ENCODE measurements at regions not wholly inside any gene's neighbourhood (a gene's known extent, or its start where the extent isn't known, plus 50 kb on each side); places are given as distances from the start of the nearest gene placed in this dataset.

- intact Hi-C loops (cut with DNase I, micrococcal nuclease) = no loop called here
- TF ChIP-seq CTCF (IDR thresholded peaks at IDR 0.05) = no peak
Observed at GRCh38 chr2:83827618-83828017, 631.5 kb downstream of the SUCLG1 start.

GRCh38 chr2:83826577-83826976 is 632.5 kb downstream of the SUCLG1 start:
- ATAC-seq (ENCODE audit: poor library complexity) (no peak), DNase-seq (no peak)
- TF ChIP-seq CTCF (IDR thresholded peaks at IDR 0.05) = no peak
- POLR2A ChIA-PET = no interaction called here
- CTCF ChIA-PET = interaction anchor here (0.9 kb wide), 1 partner anchor 18 kb away, joined by 3 read pairs; no protein-coding TSS in a partner anchor
- Histone ChIP-seq H3K4me3 (ENCODE audit: low read length) (no peak overlapping the region), H3K4me1 (ENCODE audit: insufficient read depth, low read length) (no peaks in the 10 kb centered on the region), H3K27ac (ENCODE audit: low read depth in 1 of 2, low read length in 2 of 2) (no peak overlapping the region), H3K36me3 (ENCODE audit: insufficient read depth, low read length) (no peaks in the 10 kb centered on the region), H3K9me3 (ENCODE audit: control insufficient read depth in 1 of 2, insufficient read depth in 1 of 2, low read length in 2 of 2) (peaks cover 0 to 9% of the 10 kb centered on the region in 2 experiments), H3K27me3 (ENCODE audit: control insufficient read depth in 1 of 2, insufficient read depth in 2 of 2, low read length in 2 of 2) (no peaks in the 10 kb centered on the region)
- H3K36me3 Mint-ChIP-seq (ENCODE audit: low read depth) = no peaks in the 10 kb centered on the region
- no peak overlapping the region for H3K27ac Mint-ChIP-seq
- no peak overlapping the region for H3K4me3 Mint-ChIP-seq
- intact Hi-C loops (cut with DNase I, micrococcal nuclease) = no loop called here
- H3K27me3 Mint-ChIP-seq = peaks cover 11% of the 10 kb centered on the region
- no peaks in the 10 kb centered on the region for H3K4me1 Mint-ChIP-seq (ENCODE audit: low read depth)
- peaks cover 3% of the 10 kb centered on the region for H3K9me3 Mint-ChIP-seq

More at GRCh38 chr2:83827618-83828017, 631.5 kb downstream of the SUCLG1 start:
- POLR2A ChIA-PET = no interaction called here
- Histone ChIP-seq H3K27me3 (ENCODE audit: control insufficient read depth in 1 of 2, insufficient read depth in 2 of 2, low read length in 2 of 2) (no peaks in the 10 kb centered on the region), H3K27ac (ENCODE audit: low read depth in 1 of 2, low read length in 2 of 2) (no peak overlapping the region), H3K9me3 (ENCODE audit: control insufficient read depth in 1 of 2, insufficient read depth in 1 of 2, low read length in 2 of 2) (peaks cover 0 to 9% of the 10 kb centered on the region in 2 experiments), H3K36me3 (ENCODE audit: insufficient read depth, low read length) (no peaks in the 10 kb centered on the region), H3K4me1 (ENCODE audit: insufficient read depth, low read length) (no peaks in the 10 kb centered on the region), H3K4me3 (ENCODE audit: low read length) (no peak overlapping the region)
- ATAC-seq (ENCODE audit: poor library complexity) (no peak), DNase-seq (no peak)
- Mint-ChIP-seq H3K4me3 (no peak overlapping the region), H3K27ac (no peak overlapping the region), H3K9me3 (peaks cover 3% of the 10 kb centered on the region), H3K27me3 (peaks cover 5% of the 10 kb centered on the region), H3K4me1 (ENCODE audit: low read depth) (no peaks in the 10 kb centered on the region), H3K36me3 (ENCODE audit: low read depth) (no peaks in the 10 kb centered on the region)
- CTCF ChIA-PET = no interaction called here

GRCh38 chr2:83823229-83823628 is 635.9 kb downstream of the SUCLG1 start:
- Mint-ChIP-seq H3K9me3 (peaks cover 3% of the 10 kb centered on the region), H3K27ac (no peak overlapping the region), H3K36me3 (ENCODE audit: low read depth) (no peaks in the 10 kb centered on the region), H3K27me3 (peaks cover 11% of the 10 kb centered on the region), H3K4me3 (no peak overlapping the region), H3K4me1 (ENCODE audit: low read depth) (no peaks in the 10 kb centered on the region)
- ATAC-seq (ENCODE audit: poor library complexity) = no peak
- Histone ChIP-seq H3K36me3 (ENCODE audit: insufficient read depth, low read length) (no peaks in the 10 kb centered on the region), H3K9me3 (ENCODE audit: control insufficient read depth in 1 of 2, insufficient read depth in 1 of 2, low read length in 2 of 2) (peaks cover 0 to 12% of the 10 kb centered on the region in 2 experiments), H3K4me1 (ENCODE audit: insufficient read depth, low read length) (no peaks in the 10 kb centered on the region), H3K27ac (ENCODE audit: low read depth in 1 of 2, low read length in 2 of 2) (no peak overlapping the region), H3K27me3 (ENCODE audit: control insufficient read depth in 1 of 2, insufficient read depth in 2 of 2, low read length in 2 of 2) (no peaks in the 10 kb centered on the region), H3K4me3 (ENCODE audit: low read length) (no peak overlapping the region)
- TF ChIP-seq CTCF (IDR thresholded peaks at IDR 0.05) = no peak
- no peak for DNase-seq
- intact Hi-C loops (cut with DNase I, micrococcal nuclease) = no loop called here
- CTCF ChIA-PET = no interaction called here
- POLR2A ChIA-PET = no interaction called here
